ENCODE measurements at regions not wholly inside any gene's neighbourhood (a gene's known extent, or its start where the extent isn't known, plus 50 kb on each side); places are given as distances from the start of the nearest gene placed in this dataset.
"Not testable (repeated sequence)": the region's sequence is repeated elsewhere in the genome, so short reads cannot be mapped to it uniquely, and the experiment has no call there.

DNA sequence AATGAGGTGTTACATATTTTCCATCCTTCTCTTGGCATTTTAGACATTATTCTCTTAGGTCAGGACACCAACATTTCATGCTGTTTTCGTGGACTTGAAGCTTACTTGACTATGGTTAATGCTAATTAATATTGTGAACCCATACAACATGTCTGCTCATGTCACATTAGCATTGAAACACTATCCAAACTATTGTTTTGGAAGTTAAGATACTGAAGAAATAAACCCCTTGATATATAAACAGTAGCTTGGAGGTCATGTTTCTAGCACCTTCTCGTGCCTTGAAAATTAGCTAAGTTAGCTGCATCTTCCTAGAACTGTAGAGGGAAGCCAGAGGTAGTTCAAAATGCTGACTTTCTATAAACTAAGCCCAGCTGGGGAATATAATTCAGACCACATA is 288.8 kb downstream of the LTN1 start:
- no peak for DNase-seq (ENCODE audit: low spot score)

DNA sequence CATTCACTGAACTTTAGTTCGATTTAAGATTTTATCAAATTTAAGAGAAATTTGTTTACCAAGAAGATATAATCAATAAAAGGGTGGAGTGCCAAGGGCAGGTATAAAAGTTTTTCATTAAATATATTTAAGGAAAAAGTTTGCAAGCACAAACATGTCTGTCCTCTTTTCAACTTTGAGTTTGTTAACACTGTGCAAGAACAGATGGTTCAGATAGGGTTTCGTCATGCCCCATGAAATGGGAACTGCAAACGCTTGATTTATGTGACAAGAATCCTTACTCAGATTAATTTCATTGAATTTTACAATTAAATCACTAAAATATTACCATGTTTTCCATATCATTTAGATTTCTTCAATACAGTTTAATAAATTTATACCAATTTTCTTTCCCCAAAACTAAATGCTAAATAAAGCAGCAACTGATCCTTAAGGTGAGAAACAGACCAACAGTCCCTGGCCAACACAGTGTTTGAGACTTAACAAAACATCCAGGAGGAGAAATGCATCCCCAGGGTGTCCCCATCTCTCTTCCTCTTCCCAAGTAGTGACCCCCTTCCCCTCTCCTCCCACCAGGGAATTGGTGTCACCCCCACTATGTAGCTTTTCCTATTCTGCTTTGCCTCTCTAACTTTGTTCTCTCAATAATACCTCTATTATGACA is 292.9 kb downstream of the LTN1 start:
- DNase-seq (ENCODE audit: low spot score) = no peak

- DNase-seq (ENCODE audit: low spot score) = no peak
Observed at GRCh38 chr21:28699186-28699585, 293.5 kb downstream of the LTN1 start.

DNA sequence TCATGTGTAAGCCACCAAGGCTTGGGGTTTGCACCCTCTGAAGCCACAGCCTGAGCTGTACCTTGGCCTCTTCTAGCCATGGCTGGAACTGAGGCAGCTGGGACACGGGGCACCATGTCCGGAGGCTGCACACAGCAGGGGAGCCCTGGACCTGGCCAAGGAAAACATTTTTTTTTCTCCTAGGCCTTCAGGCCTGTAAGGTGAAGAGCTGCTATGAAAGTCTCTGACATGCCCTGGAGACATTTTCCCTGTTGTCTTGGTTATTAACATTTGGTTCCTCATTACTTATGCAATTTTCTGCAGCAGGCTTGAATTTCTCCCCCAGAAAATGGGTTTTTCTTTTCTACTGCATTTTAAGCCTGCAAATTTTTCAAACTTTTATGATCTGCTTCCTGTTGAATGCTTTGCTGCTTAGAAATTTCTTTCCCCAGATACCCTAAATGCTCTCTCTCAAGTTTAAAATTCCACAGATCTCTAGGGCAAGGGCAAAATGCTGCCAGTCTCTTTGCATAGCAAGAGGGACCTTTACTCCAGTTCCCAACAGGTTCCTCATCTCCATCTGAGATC is 295.8 kb downstream of the LTN1 start:
- DNase-seq (ENCODE audit: low spot score) = no peak

DNA sequence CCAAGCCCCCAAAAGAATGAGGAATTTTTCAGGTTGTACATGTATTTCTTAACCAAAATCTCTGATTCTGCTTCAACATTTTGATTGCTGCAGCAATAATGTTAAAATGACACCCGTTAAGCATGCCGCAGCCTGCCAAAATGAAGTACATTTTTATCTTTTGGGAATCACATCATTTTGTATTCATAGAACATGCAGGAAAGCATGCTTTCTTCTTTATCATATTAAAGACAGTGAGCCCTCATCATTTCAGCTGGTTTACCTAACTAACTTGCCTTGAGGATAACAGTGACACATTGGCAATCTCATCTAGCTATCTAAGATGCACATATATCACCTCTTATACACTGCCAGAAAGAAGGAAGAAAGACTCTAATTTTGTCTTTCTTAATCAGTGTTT is 299.2 kb downstream of the LTN1 start:
- no peak for DNase-seq (ENCODE audit: low spot score)

GRCh38 chr21:28690196-28690595 is 302.5 kb downstream of the LTN1 start:
- no peak for DNase-seq (ENCODE audit: low spot score)

DNA sequence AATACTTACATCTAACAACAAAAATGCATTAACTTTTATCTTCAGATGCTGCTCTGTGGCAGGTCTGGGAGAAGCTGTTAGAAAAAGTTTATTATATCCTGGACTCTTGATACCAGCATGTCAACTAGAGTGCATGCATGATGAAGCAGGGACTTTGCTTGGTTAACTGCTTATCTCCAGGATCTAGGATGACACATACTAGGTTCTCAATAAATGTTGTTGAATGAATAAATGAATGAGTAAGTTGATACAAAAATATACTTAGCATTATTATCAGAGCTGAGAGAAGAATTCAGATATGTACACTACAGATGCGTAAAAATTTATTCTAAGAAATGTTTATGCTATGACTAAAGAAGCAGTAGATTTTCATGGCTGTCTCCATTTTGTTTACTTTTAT is 304.3 kb downstream of the LTN1 start:
- DNase-seq (ENCODE audit: low spot score) = no peak

DNA sequence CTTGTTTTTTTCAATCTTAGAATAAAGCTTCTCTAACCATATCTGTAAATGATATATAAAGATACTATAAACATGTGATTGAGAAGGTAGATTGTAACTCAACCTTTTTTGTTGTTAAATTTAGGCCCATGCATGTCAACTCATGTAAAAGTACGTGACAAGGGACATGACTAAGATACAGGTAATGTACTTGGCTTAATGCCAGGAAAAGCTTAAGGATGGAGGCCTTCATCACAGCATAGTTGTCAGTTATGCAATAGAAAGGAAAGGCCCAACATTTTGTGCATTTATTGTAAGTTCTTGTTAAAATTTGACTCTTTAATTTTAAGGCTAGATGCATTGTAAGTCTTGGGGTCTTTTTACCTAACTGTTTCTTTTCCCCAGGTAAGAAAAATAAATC is 305.1 kb downstream of the LTN1 start:
- no peak for DNase-seq (ENCODE audit: low spot score)

GRCh38 chr21:28683982-28684752 is 308.5 kb downstream of the LTN1 start:
- DNase-seq (ENCODE audit: low spot score) = no peak

DNA sequence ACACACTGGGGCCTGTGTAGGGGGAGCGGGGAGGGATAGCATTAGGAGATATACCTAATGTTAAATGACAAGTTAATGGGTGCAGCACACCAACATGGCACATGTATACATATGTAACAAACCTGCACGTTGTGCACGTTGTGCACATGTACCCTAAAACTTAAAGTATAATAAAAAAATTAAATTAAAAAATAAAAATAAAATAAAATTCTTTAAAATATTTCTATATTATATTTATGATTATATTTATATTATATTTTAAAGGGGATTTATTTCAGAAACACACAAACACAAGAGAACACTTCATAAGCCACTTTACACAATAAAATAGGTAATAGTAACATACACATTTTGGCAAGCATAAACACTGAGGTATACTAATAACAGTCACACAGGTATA is 309.8 kb downstream of the LTN1 start:
- DNase-seq (ENCODE audit: low spot score) = not testable (repeated sequence)

DNA sequence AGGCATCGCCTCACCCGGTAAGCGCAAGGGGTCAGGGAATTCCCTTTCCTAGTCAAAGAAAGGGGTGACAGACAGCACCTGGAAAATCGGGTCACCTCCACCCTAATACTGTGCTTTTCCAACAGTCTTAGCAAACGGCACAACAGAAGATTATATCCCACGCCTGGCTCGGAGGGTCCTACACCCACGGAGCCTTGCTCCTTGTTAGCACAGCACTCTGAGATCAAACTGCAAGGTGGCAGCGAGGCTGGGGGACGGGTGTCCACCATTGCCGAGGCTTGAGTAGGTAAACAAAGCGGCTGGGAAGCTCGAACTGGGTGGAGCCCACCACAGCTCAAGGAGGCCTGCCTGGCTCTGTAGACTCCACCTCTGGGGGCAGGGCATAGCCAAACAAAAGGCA is 315.6 kb downstream of the LTN1 start:
- DNase-seq (ENCODE audit: low spot score) = not testable (repeated sequence)

DNA sequence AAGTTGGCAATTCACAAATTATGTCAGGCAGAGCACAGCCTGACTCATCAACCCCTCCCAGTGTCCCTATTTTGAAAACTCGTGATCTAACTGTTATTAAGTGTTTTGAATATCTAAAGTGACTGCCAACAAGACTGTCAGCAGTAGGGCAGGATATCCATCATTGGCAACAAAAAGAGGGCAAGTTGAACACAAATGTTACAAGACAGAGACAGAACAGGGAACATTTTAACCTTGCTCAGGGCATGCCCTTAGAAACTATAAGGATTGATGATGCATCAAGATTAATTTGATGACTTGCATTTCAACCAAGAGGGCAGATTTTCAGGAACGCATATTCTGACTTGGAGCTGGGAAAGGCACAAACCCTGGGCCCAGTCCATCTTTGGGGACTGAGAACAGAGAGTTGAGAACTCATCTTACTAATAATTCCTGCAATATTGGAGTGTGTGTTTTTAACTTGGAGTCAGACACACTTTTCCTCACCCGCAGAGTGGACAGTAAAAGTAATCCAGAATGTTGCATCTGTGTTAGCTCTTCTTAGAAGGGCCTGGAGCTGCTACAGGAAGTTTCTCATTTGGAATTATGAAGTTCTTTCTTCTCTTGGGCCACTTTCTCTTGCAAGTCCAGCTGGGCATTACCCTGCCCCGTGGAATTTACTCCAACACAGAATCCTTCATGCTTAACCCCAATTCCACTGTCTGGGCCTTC is 317.2 kb downstream of the LTN1 start:
- DNase-seq (ENCODE audit: low spot score) = no peak

GRCh38 chr21:28674763-28675162 is 317.9 kb downstream of the LTN1 start:
- DNase-seq (ENCODE audit: low spot score) = no peak

DNA sequence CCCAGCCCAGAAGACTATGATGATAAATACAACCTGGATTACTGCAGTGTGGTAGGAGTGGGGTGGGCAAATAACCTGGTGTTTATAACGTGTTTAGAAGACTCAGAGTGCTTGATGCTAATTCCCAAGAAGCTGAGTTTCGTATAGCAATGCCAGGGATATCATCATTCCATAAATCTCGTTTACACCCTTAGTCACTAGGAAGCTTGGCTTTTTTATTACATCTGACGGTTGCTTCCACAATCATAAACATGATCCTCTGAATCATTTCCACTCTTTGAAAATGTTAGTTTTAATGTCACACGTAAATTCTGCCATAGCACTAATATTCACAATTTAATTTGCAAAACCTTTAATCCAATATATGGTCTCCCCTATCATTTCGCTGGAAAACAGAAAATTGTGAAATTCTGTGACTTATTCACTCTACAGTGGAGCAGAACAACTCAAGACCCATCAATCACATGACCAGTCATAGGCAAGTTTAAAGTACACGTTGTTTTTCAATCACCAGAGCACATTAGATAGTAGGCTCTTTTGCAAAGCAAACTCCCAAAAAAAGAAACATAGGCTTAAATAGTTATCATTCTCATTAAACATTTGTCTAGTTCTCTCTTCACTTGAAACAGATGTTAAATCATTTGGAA is 321.0 kb downstream of the LTN1 start:
- DNase-seq (ENCODE audit: low spot score) = no peak

- DNase-seq (ENCODE audit: low spot score) = no peak
Observed at GRCh38 chr21:28669971-28670653, 322.6 kb downstream of the LTN1 start.

- no peak for DNase-seq (ENCODE audit: low spot score)
Observed at GRCh38 chr21:28669321-28669720, 323.4 kb downstream of the LTN1 start.

DNA sequence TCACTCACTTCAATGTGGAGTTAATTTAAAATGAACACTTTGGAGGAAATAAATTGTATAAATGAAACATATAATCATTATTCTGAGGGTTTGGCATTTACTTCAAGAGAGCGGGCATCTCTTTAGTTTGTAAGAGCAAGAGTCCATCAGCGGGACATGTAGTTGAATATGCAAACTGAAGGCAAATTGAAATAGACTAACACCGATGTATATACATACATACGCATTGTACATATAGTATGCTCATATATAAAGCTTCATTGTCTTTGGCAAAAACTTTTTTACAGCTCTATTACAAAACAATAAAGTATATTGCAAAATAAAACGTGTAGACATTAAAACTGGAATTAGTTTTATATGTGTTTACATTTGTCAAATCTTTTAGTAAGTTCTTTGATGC is 328.9 kb downstream of the LTN1 start:
- no peak for DNase-seq (ENCODE audit: low spot score)

- DNase-seq (ENCODE audit: low spot score) = no peak
Observed at GRCh38 chr21:28663111-28663693, 329.5 kb downstream of the LTN1 start.

DNA sequence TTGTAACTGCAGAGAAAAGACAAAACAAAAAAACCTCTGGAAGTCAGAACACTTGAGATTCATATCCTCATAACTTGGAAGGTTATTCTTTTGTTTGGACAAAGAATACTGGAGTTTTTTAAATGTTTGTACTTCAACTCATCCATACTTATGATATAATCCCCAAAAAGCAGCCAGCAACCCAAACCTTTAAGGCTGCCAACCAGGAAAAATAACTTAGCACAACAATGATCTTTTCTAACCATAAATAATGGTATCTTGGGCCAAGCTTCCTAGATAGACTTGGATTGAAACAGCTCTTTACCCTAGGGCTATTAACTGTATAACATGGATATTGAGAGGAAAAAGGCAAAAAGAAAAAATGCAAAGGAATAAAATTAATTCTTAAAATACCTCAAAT is 335.1 kb downstream of the LTN1 start:
- no peak for DNase-seq (ENCODE audit: low spot score)

DNA sequence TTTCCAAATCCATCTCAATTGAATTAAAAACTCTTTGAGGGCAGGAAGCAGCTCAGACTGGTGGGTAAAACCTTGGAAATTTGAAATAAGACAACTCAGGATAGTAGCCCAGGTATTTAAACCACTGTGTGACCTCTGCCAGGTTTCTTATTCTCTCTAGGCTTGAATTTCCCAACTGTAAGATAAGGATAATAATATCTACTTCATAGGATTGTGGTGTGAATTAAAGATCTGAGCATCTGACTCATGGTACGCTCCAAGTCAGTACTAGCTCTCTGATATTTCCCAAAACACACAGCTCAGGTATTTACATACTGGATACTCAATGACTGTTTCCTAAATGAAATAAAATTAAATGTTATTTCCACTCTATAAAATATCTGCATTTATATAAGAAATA is 337.2 kb downstream of the LTN1 start:
- no peak for DNase-seq (ENCODE audit: low spot score)

DNA sequence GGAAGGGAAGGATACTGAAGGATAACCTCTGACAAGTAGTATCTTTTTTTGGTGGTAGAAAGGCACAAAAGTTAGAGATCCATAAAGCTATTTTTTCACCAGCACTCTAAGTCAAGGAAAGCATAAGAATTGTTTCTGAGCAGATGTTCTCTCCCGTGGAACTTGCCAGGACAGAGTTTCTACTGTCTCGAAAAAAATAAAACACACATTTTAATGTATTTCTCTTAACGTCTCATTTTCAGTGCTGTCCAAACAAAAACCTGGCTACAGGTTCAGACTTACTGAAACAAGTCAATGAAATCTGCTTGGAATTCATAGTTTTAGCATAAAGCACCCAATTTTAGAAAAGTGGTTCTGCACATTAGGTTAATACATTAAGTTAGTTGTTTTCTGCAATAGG is 338.3 kb downstream of the LTN1 start:
- no peak for DNase-seq (ENCODE audit: low spot score)
